B cell (primary cell): ENCODE measurements at regions not wholly inside any gene's neighbourhood (a gene's known extent, or its start where the extent isn't known, plus 50 kb on each side); places are given as distances from the start of the nearest gene placed in this dataset.

ENCODE experiments used
- ATAC-seq: fragments of 200-7000 bp; cut with Tn5 transposase; one replicate; pipeline ENCODE4 v1.10.0; 2021; ENCODE audit warnings: low read depth, mild to moderate bottlenecking, moderate number of reproducible peaks, moderate library complexity
- CTCF ChIA-PET: fragments of 350-600 bp; sonication (Branson Sonifier 250); formaldehyde crosslinking; loops from one replicate; lab custom pipeline; 2021; ENCODE audit warnings: antibody characterized with exemption, inconsistent platforms; lab: Charles Lee
- POLR2A ChIA-PET: fragments of 350-600 bp; sonication (Branson Sonifier 250); formaldehyde crosslinking; loops from one replicate; lab custom pipeline; 2021; ENCODE audit warnings: antibody characterized with exemption; lab: Charles Lee
- DNase-seq: peaks from one replicate; pipeline ENCODE4 v3.0.0; 2013
- H2AFZ ChIP-seq: 2 replicates; pipeline ENCODE4 v1.6.1; 2012; ENCODE audit warnings: mild to moderate bottlenecking, low read depth, low read length; ENCODE audit not compliant: insufficient read depth, poor library complexity, severe bottlenecking
- H3K27ac ChIP-seq, 2 donors: 1 replicate in 1 of 2; 2 replicates in 1 of 2; pipeline ENCODE4 v1.5.1; 2012 to 2013; ENCODE audit warnings: low read length in 2 of 2, mild to moderate bottlenecking in 2 of 2, moderate library complexity in 1 of 2
- H3K27me3 ChIP-seq, 4 experiments: fragments of 200-600 bp in 1 of 4; sonication (generic) in 1 of 4; replicated peaks in 1 of 4; 1 replicate in 2 of 4; 2 replicates in 2 of 4; pipeline versions ENCODE4 v1.6.1 to v1.7.0; 2013 to 2016; ENCODE audit warnings: low read length in 3 of 4, mild to moderate bottlenecking in 2 of 4, mixed read lengths in 1 of 4, moderate library complexity in 1 of 4; ENCODE audit not compliant: insufficient read depth in 4 of 4, control insufficient read depth in 3 of 4; ENCODE audit errors: control extremely low read depth in 1 of 4
- H3K36me3 ChIP-seq, 2 experiments: replicated peaks in 1 of 2; 1 replicate in 1 of 2; 2 replicates in 1 of 2; pipeline versions ENCODE4 v1.6.1 to v1.7.1; 2013; ENCODE audit warnings: low read length in 1 of 2; ENCODE audit not compliant: insufficient read depth in 2 of 2, control insufficient read depth in 1 of 2; ENCODE audit errors: control extremely low read depth in 1 of 2, extremely low read depth in 1 of 2
- H3K4me1 ChIP-seq, 2 donors: fragments of 200-600 bp in 1 of 2; sonication (generic) in 1 of 2; 1 replicate in 1 of 2; 2 replicates in 1 of 2; pipeline versions ENCODE4 v1.5.1 to v1.6.1; 2013 to 2017; ENCODE audit warnings: low read length in 2 of 2; ENCODE audit not compliant: control insufficient read depth in 2 of 2, insufficient read depth in 2 of 2
- H3K4me2 ChIP-seq: replicated peaks from 2 replicates; pipeline ENCODE3; 2012; ENCODE audit warnings: mild to moderate bottlenecking, low read depth, low read length; ENCODE audit not compliant: poor library complexity, severe bottlenecking
- H3K4me3 ChIP-seq, 5 experiments: fragments of 200-600 bp in 1 of 5; sonication (generic) in 1 of 5; 1 replicate in 3 of 5; 2 replicates in 2 of 5; pipeline versions ENCODE4 v1.5.1 to v1.7.0; 2011 to 2016; ENCODE audit warnings: low read length in 4 of 5, mild to moderate bottlenecking in 4 of 5, low read depth in 2 of 5, control low read depth in 1 of 5, moderate library complexity in 1 of 5; ENCODE audit not compliant: insufficient read depth in 1 of 5; ENCODE audit errors: control extremely low read depth in 1 of 5, extremely low read depth in 1 of 5
- H3K79me2 ChIP-seq: fragments of 200-600 bp; sonication (generic); one replicate; pipeline ENCODE4 v1.6.0; 2016; ENCODE audit warnings: low read length; ENCODE audit not compliant: control insufficient read depth, insufficient read depth
- H3K9ac ChIP-seq: fragments of 200-600 bp; sonication (generic); 2 replicates; pipeline ENCODE4 v1.6.1; 2017; ENCODE audit warnings: mild to moderate bottlenecking, low read length, moderate library complexity
- H3K9me3 ChIP-seq, 3 donors: one replicate each; pipeline versions ENCODE4 v1.6.1 to v1.7.1; 2013; ENCODE audit warnings: low read length in 2 of 3; ENCODE audit not compliant: control insufficient read depth in 2 of 3, insufficient read depth in 1 of 3; ENCODE audit errors: control extremely low read depth in 1 of 3
- H4K20me1 ChIP-seq: 2 replicates; pipeline ENCODE4 v1.6.0; 2012; ENCODE audit warnings: mild to moderate bottlenecking, low read length; ENCODE audit not compliant: insufficient read depth, control insufficient read depth, poor library complexity, severe bottlenecking
- H3K27ac Mint-ChIP-seq: one replicate; pipeline ENCODE4 v1.8.0; 2021; ENCODE audit warnings: mixed read lengths
- H3K27me3 Mint-ChIP-seq: one replicate; pipeline ENCODE4 v1.8.0; 2021; ENCODE audit warnings: mixed read lengths
- H3K4me1 Mint-ChIP-seq: one replicate; pipeline ENCODE4 v1.8.0; 2021; ENCODE audit warnings: mixed read lengths
- H3K4me3 Mint-ChIP-seq: one replicate; pipeline ENCODE4 v1.8.0; 2021; ENCODE audit warnings: mixed read lengths
- H3K9me3 Mint-ChIP-seq: one replicate; pipeline ENCODE4 v1.8.0; 2022; ENCODE audit warnings: mixed read lengths; ENCODE audit not compliant: insufficient read depth
- CTCF ChIP-seq: fragments of 200-600 bp; IDR thresholded peaks from one replicate; pipeline ENCODE4 v1.8.0; 2022; ENCODE audit warnings: antibody characterized with exemption, mild to moderate bottlenecking
- EZH2 ChIP-seq: IDR thresholded peaks from 2 replicates; pipeline ENCODE4 v1.6.1; 2012; ENCODE audit warnings: borderline replicate concordance, low read depth, mild to moderate bottlenecking, moderate library complexity, low read length; ENCODE audit not compliant: insufficient read depth, poor library complexity, severe bottlenecking
- WGBS: methylation state at CpG from one replicate; pipeline ENCODE4 v1.1.5; 2013; ENCODE audit warnings: missing lambda C conversion rate; ENCODE audit not compliant: insufficient coverage; 5-methylcytosine and 5-hydroxymethylcytosine counted together
- intact Hi-C: fragments of 100-400 bp; cut with micrococcal nuclease; formaldehyde crosslinking; loops from one replicate; pipeline ENCODE4 v1.10.0; 2022

GRCh38 chr9:78986446-78986845 lies 585.3 kb upstream of the TLE4 start:
- Mint-ChIP-seq H3K4me1 (no peaks in the 10 kb centered on the region), H3K9me3 (no peaks in the 10 kb centered on the region), H3K27me3 (peaks cover 4% of the 10 kb centered on the region), H3K4me3 (no peak overlapping the region), H3K27ac (no peak overlapping the region)
- Histone ChIP-seq H3K4me2 (no peak overlapping the region), H3K9me3 (no peaks in the 10 kb centered on the region), H3K4me1 (no peaks in the 10 kb centered on the region), H3K4me3 (no peak overlapping the region), H3K27me3 (no peaks in the 10 kb centered on the region), H2AFZ (no peak overlapping the region), H3K36me3 (no peaks in the 10 kb centered on the region), H3K9ac (no peak overlapping the region), H4K20me1 (no peaks in the 10 kb centered on the region), H3K27ac (no peak overlapping the region), H3K79me2 (no peaks in the 10 kb centered on the region)
- TF ChIP-seq EZH2 (no peak), CTCF (no peak)
- POLR2A ChIA-PET: no interaction called here
- no peak for ATAC-seq
- no peak for DNase-seq
- CTCF ChIA-PET: no interaction called here
- intact Hi-C loops: no loop called here
- no CpG with 5 or more reads among the region's 2 CpGs for WGBS

GRCh38 chr9:78989031-78989658 lies 582.6 kb upstream of the TLE4 start:
- H4K20me1 ChIP-seq: no peaks in the 10 kb centered on the region
- H3K36me3 ChIP-seq: no peaks in the 10 kb centered on the region
- no peak for DNase-seq
- Mint-ChIP-seq H3K27ac (no peak overlapping the region), H3K4me1 (no peaks in the 10 kb centered on the region), H3K4me3 (no peak overlapping the region), H3K9me3 (no peaks in the 10 kb centered on the region), H3K27me3 (no peaks in the 10 kb centered on the region)
- no peaks in the 10 kb centered on the region for H3K27me3 ChIP-seq
- CTCF ChIA-PET: no interaction called here
- H3K4me2 ChIP-seq: no peak overlapping the region
- ATAC-seq: no peak
- H3K9me3 ChIP-seq: no peaks in the 10 kb centered on the region
- intact Hi-C loops: no loop called here
- no peak overlapping the region for H3K4me3 ChIP-seq
- POLR2A ChIA-PET: no interaction called here
- H3K9ac ChIP-seq: no peak overlapping the region
- TF ChIP-seq EZH2 (no peak), CTCF (no peak)
- no peak overlapping the region for H2AFZ ChIP-seq
- no peaks in the 10 kb centered on the region for H3K79me2 ChIP-seq
- H3K27ac ChIP-seq: no peak overlapping the region
- WGBS: 100% methylated on average over 1 of the region's 2 CpGs
- no peaks in the 10 kb centered on the region for H3K4me1 ChIP-seq
